ENCODE measurements at regions not wholly inside any gene's neighbourhood (a gene's known extent, or its start where the extent isn't known, plus 50 kb on each side); places are given as distances from the start of the nearest gene placed in this dataset.

DNA sequence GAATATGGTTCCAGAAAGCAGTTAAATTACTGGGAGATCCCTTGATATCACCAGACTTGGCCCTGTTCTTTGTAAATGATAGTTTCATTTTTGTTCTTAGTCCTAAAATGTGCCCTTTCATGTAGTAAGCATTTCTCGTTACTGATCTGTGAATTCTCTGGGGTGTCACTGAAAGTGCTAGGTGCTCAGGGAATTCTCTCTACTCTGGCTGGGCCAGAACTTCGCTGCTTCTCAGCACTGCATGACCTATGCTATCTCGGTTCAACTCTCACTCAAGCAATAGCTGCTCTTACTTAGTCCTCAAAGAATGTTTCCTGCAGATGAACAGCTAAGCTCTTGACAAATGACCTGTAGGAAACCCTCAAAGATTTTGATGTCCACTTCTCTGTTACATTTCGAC, 1144.3 kb downstream of the ADGRL3 start:
- TF ChIP-seq, protein P1, sequence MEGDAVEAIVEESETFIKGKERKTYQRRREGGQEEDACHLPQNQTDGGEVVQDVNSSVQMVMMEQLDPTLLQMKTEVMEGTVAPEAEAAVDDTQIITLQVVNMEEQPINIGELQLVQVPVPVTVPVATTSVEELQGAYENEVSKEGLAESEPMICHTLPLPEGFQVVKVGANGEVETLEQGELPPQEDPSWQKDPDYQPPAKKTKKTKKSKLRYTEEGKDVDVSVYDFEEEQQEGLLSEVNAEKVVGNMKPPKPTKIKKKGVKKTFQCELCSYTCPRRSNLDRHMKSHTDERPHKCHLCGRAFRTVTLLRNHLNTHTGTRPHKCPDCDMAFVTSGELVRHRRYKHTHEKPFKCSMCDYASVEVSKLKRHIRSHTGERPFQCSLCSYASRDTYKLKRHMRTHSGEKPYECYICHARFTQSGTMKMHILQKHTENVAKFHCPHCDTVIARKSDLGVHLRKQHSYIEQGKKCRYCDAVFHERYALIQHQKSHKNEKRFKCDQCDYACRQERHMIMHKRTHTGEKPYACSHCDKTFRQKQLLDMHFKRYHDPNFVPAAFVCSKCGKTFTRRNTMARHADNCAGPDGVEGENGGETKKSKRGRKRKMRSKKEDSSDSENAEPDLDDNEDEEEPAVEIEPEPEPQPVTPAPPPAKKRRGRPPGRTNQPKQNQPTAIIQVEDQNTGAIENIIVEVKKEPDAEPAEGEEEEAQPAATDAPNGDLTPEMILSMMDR (IDR thresholded peaks at IDR 0.05): no peak
- no peak for TF ChIP-seq SMC3 (IDR thresholded peaks at IDR 0.05; ENCODE audit: low read depth, low read length)
- no peak for TF ChIP-seq NFIC (IDR thresholded peaks at IDR 0.05; ENCODE audit: borderline replicate concordance)
- TF ChIP-seq RXRA (IDR thresholded peaks at IDR 0.05; ENCODE audit: borderline replicate concordance, low read depth): no peak
- TF ChIP-seq EZH2phosphoT487 (IDR thresholded peaks at IDR 0.05; ENCODE audit: borderline replicate concordance, low read depth): no peak
- TF ChIP-seq, protein P2, sequence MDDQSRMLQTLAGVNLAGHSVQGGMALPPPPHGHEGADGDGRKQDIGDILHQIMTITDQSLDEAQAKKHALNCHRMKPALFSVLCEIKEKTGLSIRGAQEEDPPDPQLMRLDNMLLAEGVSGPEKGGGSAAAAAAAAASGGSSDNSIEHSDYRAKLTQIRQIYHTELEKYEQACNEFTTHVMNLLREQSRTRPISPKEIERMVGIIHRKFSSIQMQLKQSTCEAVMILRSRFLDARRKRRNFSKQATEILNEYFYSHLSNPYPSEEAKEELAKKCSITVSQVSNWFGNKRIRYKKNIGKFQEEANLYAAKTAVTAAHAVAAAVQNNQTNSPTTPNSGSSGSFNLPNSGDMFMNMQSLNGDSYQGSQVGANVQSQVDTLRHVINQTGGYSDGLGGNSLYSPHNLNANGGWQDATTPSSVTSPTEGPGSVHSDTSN (IDR thresholded peaks at IDR 0.05): no peak
- TF ChIP-seq, protein P3, sequence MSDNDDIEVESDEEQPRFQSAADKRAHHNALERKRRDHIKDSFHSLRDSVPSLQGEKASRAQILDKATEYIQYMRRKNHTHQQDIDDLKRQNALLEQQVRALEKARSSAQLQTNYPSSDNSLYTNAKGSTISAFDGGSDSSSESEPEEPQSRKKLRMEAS (IDR thresholded peaks at IDR 0.05; ENCODE audit: low read depth): no peak
- no peak for TF ChIP-seq POLR2AphosphoS5 (IDR thresholded peaks at IDR 0.05; ENCODE audit: low read depth, low read length)
- TF ChIP-seq, protein P4, sequence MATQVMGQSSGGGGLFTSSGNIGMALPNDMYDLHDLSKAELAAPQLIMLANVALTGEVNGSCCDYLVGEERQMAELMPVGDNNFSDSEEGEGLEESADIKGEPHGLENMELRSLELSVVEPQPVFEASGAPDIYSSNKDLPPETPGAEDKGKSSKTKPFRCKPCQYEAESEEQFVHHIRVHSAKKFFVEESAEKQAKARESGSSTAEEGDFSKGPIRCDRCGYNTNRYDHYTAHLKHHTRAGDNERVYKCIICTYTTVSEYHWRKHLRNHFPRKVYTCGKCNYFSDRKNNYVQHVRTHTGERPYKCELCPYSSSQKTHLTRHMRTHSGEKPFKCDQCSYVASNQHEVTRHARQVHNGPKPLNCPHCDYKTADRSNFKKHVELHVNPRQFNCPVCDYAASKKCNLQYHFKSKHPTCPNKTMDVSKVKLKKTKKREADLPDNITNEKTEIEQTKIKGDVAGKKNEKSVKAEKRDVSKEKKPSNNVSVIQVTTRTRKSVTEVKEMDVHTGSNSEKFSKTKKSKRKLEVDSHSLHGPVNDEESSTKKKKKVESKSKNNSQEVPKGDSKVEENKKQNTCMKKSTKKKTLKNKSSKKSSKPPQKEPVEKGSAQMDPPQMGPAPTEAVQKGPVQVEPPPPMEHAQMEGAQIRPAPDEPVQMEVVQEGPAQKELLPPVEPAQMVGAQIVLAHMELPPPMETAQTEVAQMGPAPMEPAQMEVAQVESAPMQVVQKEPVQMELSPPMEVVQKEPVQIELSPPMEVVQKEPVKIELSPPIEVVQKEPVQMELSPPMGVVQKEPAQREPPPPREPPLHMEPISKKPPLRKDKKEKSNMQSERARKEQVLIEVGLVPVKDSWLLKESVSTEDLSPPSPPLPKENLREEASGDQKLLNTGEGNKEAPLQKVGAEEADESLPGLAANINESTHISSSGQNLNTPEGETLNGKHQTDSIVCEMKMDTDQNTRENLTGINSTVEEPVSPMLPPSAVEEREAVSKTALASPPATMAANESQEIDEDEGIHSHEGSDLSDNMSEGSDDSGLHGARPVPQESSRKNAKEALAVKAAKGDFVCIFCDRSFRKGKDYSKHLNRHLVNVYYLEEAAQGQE (IDR thresholded peaks at IDR 0.05; ENCODE audit: low read depth, low read length): no peak
